ENCODE measurements at regions not wholly inside any gene's neighbourhood (a gene's known extent, or its start where the extent isn't known, plus 50 kb on each side); places are given as distances from the start of the nearest gene placed in this dataset.

DNA sequence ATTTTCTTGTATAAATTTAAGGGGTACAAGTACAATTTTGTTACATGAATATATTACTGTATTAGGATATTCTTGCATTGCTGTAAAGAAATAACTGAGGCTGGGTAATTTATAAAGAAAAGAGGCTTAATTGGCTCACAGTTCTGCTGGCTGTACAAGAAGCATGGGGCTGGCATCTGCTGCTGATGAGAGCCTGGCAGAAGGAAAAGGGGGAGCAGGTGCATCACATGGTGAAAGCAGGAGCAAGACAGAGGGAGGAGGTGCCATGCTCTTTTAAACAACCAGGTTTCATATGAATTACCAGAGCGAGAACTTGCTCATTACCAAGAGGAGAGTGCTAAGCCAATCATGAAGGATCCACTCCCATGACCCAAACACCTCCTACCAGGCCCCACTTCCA, 399.5 kb upstream of the RAB6C start:
- DNase-seq = no peak

DNA sequence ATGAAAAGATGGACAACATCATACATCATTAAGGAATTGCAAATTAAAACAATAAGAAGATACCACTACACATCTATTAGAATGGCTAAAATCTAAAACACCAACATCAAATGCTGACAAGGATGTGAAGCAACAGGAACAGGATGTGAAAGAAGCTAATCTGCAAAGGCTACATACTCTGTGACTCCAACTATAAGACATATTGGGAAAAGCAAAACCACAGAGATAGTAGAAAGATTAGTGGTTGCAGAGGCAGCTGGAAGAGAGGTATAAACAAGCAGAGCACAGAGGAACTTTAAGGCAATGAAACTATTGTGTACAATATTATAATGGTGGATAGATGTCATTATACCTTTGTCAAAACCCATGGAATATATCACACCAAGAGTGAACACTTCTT, 393.7 kb upstream of the RAB6C start:
- no peak for DNase-seq

DNA sequence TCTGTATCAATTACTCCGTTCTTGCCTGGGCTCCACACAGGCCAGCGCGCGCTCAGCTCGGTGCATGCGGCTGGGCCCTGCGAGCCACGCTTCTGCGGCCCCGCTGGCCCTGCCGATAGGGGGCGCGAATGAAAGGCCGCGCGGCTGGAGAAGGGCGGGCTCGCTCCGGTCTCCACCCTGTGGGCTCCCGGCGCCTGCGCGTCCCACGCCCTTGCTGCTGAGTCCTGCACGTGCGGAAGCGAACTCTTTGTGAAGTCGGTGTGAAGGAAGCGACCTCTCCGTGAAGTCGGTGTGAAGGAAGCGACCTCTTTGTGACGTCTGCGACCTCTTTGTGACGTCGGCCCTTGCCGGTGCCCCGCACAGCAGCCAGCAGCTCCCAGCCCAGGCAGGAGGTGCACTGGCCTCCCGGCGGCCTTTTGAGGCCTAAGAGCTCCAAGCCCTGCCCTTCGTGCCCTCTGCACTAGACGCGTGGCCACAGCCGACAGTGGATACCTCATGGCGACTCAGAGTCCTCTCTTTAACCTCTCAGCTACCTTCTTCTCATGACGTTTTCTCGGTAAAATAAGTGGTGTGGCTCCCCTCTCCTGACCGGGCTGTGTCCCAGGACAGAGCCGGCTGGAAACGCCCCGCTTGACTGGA, 391.9 kb upstream of the RAB6C start:
- DNase-seq = no peak

DNA sequence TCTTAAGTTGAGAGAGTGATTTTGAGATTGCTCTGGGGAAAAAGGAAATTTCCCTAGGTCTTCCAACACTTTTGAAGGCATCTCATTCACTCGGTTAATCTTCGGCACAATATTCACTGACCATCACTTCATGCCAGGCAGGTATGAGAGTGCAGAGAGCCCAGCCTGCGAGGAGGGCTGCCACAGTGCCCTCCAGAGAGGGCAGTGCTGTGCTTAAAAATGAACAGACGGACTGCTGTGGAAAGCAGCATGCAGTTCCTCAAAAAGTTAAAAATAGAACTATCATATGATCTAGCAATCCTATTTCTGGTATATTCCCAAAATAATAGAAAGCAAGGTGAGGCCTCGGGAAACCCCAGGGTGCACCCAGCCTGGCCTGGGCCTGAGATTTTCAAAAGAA, 374.9 kb upstream of the RAB6C start:
- no peak for DNase-seq

DNA sequence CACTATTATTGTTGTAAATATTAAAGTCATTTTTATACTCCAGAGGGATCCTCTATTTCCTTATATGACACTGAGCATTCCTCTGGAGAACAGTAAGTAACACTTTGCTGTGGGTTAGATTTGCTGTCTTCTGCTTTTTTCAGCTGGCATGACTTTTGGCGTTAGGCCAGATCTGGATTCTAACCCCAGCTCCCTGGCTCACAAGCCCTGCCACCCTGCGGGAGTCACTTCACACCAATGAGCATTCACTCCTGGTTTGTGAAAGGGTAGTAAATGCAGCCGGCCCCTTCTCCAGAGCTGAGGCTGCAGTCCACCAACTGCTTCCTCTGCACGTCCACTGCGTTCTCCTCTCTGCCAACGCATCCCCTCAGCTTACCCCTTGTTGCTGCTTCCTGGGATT, 373.8 kb upstream of the RAB6C start:
- no peak for DNase-seq

DNA sequence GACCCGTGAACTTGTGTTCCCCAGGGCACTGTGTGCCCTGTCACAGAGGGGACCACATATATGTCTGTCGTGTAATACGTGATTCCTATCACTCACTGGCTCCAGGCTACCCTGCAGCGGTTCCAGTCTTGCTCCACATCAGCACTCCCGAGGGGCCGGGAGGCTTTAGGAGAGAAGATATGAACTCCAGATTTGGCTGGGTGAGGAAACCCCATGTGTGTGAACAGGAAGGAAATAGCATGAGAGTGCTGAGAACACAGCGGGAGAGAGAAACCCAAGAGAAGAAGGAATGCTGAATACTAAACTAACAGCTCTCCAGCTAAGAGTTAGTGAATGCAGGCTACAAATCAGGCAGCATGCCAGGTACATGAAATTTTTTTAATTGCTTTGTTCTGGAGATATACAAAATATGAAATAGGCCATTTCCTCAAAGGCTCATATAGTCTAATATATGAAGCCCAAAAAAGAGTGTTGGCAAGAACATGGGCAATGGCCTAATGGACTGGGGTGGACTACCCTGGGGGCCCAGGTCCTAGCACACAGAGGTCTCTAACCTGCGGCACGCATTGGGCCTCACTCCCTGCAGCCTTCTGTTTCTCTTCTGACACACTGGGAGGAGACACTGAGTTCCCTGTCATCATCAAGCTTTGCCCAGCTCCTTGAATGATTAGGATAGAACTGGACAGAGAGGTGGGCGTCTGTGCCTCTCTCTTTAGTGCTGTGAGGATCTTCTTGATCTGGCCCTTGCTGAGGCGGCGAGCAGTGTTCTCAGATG, 372.8 kb upstream of the RAB6C start:
- no peak for DNase-seq

DNA sequence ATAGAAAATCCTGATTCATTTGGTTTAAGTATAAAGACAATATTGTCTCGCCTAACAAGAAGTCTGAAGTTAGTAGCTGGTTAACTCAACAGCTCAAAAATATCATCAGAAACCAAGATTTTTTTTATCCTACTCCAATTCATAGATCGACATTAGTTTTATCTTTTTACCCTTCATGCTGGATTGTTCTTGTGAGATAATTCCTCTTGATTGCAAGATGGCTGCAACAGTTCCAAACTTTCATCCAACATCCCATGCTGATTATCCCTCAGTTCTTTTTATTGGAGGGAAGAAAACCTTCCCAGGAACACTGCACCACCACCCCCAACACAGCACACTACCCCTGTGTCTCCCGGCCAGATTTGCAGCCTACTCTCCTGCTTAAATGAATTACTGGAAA, 370.2 kb upstream of the RAB6C start:
- DNase-seq = no peak

DNA sequence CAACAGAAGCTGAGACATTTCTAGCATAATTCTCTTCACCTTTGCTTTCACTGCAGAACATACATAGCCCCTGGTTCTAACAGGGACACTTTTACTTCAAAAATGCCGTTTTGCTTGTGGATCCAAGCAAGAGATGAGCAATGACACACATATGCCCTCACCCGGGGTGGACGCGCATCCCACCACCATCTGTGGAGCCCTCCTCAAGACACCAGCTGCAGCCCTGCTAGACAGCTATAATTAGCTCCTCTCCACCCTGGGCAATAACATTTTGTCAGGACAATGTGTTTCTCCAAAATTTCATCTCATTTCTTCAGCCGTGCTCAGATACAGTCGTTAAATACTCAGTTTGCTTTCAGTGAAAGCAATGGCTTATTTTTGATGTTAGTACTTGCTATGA, 368.7 kb upstream of the RAB6C start:
- DNase-seq = no peak

DNA sequence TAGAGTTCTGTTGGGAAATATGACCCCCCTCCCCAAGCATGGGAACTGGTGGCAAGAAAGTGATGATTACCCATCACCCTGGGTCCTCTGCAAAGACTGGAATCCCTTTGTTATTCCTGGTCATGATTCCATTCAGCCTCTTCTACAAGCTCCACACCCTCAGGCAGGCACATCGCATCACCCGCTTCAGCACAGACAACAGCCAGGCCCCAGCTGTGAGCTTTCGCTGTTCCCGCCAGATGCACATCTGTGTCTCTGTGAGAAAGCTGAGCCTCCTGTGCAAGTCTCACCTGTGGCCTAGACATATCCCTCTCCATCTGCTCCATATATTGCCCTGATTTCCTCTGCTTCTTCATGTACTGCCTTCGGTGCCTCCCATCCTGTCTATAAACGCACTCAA, 368.0 kb upstream of the RAB6C start:
- no peak for DNase-seq

DNA sequence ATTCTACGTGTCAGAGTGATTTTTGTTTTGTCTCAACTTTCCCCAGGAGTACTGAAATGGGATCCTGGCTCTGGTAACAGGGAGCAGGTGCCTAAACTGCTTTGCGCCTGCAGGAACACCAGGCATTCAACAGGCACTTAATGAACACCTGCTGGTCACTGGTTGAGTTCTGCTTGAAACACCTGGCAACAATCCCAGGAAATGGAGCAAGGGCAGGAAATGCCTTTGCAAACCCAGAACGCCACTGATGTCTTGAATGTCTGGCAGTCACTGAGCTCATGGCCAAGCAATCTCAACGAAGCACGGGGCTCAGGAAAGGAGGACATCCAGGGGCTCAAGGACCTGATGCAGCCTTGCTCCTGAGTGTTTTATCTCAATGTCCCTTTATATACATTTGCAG, 360.0 kb upstream of the RAB6C start:
- peak; percentile 34 for DNase-seq

DNA sequence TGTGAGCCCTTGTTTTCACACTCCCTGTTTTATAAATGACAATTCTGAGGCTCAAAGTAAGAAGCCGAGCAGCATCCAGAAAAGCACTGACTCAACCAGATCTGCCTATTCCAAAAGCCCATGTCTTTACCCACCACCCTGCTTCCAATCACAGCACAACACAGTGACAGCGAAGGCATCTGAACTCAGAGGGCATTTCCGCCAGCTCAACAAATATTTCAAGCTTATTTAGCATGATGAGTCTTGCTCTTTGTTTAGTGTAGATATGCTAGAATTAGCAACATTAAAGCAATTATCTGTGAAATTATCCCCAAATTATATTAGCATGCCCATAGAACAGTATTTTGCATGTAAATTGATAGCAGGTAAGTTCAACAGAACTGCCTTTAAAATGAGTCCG, 359.1 kb upstream of the RAB6C start:
- no peak for DNase-seq

DNA sequence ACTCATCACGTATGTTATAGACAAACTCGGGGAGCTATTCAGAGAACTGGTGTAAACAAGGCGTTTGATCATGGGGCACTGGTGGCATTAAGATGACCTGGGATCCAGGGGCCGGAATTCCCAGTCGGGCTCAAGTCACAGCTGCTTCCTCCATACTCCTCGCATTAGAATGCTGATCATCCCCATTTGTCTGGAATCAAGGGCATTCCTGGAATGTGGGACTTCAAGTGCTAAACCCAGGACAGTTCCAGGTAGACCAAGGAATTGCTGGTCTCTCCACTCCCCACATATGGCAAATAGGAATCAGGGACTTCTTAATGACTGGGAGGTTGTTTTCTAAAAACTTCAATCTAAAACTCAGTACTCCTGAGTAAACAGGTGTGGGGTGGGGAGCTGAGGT, 355.7 kb upstream of the RAB6C start:
- DNase-seq = no peak

DNA sequence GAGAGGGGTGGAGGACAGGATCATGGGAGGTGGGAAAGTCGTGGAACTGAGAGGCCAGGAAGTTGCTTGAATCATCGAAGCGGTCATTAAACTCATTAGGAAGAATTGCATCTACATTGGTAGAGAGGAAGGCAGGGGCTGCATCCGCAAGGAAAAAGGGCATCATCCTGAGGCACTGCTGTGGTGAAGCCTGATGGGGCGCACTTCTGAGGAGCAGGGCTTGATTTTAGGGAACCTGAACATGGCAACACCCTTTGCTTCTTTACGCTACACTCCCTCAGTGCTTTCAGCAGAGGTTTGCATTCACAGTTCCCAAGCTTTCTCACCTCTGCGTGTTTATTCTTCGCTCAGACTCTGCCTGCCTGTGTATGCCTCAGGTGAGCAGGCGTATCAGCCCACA, 352.0 kb upstream of the RAB6C start:
- DNase-seq = no peak

DNA sequence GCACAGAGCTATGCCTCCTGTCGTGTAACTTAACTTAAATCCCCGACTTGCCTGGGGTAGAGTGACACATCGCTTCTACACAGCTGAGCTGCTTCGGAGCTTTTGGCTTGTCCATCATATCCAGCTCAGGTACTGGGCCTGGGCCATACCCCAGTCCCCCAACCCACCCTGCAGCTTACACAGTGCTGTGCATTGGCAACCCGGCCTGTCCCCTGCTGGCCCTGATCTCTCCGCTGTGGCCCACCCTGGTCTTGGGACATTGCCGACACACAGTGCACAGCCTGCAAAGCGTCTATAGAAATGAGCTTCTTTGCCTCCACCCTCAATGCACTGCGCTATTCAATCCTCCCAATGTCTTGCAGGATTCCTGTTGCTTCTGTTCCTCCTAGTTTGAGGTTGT, 342.8 kb upstream of the RAB6C start:
- DNase-seq = no peak

DNA sequence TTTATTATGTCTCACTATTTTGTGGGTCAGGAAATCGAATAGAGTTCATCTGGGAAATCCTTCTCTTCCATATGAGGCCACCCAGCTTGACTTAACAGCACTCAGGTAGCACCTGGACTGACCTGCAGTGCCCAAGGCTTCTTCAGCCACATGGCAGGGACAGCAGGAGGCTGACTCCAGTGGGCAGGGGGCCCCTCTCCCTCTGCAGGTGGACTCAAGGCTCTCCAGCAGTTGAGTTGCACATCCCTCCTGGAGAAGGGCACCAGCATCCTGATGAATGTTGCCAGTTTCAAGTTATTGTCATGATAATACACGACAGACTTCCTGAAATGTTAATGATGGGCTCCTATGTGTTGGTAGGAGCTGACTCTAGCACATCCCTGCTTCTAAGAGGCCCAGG, 338.1 kb upstream of the RAB6C start:
- DNase-seq = no peak

DNA sequence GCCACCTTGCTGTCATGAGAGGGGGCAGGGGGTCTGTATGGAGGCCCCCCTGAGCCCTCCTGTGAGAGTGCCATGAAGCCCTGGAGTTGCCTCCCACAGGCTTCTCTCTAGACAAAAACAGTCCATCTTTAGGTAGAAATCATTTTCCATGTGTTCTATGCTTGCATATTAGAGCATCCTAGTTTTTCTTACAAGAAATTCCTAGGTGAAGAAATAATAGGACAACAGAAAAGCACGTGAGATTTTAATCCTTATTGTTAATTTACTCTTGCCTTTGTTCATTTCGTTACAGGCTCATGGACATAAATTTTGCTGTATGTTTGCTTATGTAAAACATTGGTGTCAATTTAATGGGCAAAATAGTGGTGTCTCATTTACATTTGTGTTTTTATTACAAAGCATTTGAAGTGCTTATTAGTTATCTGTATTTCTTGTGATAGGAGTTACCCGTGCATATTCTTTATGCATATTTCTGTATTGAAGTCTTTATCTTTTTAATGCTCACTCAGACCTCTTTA, 336.9 kb upstream of the RAB6C start:
- DNase-seq = no peak

DNA sequence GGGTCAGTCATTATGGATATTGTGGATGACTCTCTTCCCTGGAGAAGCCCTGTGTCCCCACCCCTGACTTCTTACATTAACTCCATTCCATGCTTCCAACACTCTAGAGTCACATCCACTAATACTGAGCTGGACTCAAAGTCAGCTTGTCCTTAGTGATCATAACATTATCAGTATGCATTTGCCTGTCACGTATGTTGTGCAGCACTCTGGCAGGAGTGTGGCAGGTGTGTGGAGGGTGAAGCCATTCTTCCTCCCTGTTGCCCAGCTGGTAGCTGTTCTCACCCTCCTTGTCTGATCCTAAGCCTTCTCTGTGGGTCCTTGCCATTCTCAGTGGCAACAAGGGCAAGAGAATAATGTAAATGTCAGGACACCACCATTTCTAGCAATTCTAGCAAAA, 334.1 kb upstream of the RAB6C start:
- no peak for DNase-seq

DNA sequence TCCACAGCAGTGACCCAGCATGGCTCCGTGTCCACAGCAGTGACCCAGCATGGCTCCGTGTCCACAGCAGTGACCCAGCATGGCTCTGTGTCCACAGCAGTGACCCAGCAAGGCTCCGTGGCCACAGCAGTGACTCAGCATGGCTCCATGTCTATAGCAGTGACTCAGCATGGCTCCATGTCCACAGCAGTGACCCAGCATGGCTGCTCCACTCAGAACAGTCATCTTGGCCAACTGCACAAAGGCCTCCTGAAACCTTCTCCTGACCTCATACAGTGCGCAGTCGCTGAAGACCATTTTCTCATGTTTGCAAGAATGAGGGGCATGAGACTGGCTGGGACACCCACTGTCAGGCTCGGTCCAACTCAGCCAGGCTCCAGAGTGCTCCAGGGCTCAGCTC, 333.4 kb upstream of the RAB6C start:
- no peak for DNase-seq

DNA sequence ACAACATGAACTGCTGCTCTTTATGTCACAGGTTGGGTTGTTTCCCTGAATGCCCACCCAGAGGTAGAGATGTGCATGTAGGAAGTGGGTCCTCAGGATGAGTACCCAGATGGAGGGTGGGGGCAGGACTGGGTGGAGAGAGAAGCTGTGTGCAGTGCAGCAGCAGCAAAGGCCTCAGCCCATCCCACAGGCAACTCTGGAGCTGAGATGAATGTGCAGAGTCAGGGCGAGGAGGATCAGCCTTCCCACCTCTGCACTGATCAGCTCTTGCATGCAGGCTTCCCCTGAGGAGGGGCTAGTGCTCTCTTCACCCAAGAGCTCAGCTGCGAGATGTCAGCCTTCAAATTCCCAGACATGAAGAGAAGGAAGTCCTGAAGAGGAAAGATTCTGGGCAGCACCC, 326.2 kb upstream of the RAB6C start:
- DNase-seq = no peak

DNA sequence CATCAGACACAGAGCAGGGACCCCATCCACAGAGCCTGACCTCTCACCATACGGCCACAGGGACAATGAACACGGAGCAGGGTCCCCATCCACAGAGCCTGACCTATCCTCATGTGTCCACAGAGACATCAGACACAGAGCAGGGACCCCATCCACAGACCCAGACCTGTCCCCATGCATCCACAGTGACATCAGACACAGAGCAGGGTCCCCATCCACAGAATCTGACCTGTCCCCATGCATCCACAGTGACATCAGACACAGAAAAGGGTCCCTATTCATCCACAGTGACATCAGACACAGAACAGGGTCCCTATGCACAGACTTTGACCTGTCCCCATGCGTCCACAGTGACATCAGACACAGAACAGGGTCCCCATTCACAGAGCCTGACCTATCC, 325.1 kb upstream of the RAB6C start:
- no peak for DNase-seq

DNA sequence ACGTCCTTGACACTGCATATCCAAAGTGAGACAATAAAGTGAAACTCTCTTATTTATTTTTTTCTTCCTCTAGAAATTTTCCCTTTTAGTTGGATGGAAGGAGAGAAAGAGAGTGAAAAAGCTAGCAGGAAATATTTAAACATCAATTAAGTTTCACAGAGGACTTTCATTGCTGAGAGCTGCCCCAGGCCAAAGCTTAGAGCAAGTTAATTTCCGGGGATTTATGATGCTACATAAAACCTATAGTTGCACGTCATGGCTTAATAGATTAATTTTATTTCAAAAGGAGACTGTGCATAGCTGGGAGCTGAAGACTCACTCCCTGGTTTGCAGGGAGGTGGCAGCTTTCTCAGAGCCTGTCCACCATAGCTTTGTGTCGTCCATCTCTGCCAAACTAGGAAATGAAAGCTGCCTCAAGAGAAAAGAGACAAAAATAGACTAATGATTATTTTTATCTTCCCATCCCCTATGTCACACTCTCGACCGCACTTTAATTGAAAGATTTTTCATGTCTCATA, 323.3 kb upstream of the RAB6C start:
- peak; percentile 36 for DNase-seq

DNA sequence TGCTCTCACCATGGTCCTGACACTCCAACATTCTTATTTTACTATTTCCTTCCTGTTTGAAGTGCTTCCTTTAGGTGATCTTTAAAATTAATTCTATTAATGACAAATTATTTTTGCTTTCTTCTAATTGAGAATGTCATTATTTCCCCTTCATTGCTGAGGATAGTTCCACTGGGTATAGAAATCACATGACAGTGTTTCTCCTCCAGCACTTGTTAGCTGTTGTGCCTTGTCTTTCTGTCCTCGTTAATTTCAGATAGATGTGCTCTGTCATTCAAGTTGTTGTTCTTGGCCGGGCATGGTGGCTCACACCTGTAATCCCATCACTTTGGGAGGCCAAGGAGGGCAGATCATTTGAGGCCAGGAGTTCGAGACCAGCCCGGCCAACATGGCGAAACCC, 321.0 kb upstream of the RAB6C start:
- DNase-seq = no peak

DNA sequence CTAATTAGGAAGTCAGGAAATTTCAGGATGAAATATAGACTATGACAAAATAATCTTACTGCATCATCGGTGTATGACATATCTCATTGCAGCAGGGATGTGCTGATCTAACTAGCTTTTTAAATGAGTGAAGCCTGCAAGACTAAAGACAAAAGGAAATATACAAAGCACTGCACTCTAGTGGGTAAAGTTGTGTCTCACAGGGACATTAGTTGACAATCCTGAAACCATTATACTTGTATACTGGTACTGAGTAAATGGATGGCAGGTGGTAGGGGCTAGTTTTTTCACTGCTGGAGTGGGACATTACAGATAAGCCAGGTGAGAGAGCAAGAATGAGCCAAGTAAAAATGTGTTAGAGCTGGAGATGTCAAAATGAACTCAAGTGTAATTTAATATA, 317.5 kb upstream of the RAB6C start:
- DNase-seq = no peak

DNA sequence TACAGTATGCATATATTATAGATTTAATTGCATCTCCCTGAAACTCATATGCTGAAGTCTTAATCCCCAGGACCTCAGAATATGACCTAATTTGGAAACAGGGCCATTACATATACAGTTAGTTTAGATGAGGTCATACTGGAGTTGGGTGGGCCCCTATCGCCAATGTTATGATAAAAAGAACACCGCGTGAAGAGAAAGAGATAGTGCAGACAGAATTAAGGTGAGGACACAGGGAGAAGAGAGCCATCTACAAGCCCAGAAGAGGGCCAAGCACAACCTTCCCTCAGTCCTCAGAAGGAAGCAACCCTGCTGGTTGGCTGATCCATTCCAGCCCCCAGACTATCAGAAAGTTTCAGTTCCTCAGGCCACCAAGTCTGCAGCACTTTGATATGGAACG, 311.9 kb upstream of the RAB6C start:
- DNase-seq = no peak

Measured in left kidney (tissue), 1 donor.